Occipital lobe (tissue), 1 donor: ENCODE measurements at regions not wholly inside any gene's neighbourhood (a gene's known extent, or its start where the extent isn't known, plus 50 kb on each side); places are given as distances from the start of the nearest gene placed in this dataset.

ENCODE experiments used
- DNase-seq: peaks from one replicate; lab custom pipeline; 2025; lab: John Stamatoyannopoulos, UW

GRCh38 chr12:127383281-127383680 lies 883.7 kb upstream of the TMEM132C start:
- no peak for DNase-seq

- no peak for DNase-seq
Observed at GRCh38 chr12:127386723-127387122, 880.2 kb upstream of the TMEM132C start.

DNA sequence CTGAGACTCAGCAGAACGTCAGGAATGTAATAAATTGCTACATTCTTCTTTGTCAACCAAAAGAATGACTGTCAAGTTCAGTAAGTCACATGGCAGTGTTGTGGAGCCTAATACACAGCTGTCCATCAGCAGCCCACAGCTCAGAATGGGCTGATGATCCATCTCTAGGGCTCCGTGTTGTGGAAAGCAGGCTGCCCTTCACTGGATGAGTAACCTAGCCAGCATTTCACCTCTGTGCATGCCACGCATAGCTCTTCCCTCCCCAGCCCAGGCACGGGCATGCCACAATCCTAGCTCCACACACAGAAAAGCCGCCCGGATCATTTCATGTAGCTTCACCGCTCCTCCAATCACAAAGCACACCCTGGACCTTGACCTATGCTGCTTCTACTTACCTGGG lies 878.0 kb upstream of the TMEM132C start:
- DNase-seq = no peak

GRCh38 chr12:127389923-127390322 lies 877.0 kb upstream of the TMEM132C start:
- no peak for DNase-seq

GRCh38 chr12:127393465-127393864 lies 873.5 kb upstream of the TMEM132C start:
- no peak for DNase-seq

DNA sequence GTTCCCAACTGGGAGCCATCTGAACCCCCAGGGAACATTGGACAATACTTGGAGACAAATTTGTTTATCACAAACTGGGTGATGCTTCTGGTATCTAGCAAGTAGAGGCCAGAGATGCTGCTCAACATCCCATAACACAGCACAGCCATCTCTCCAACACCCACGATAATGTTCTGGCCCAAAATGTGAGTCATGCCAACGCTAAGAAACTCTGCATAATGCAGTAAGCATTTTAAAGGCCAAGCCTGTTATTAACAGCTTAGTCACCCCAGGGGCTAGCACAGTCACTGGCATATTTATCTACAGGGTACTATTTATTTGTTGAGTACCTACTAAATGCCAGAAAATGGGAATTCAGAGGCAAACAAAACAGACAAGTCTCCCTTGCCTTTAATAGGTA lies 873.1 kb upstream of the TMEM132C start:
- peak; percentile 18 for DNase-seq

DNA sequence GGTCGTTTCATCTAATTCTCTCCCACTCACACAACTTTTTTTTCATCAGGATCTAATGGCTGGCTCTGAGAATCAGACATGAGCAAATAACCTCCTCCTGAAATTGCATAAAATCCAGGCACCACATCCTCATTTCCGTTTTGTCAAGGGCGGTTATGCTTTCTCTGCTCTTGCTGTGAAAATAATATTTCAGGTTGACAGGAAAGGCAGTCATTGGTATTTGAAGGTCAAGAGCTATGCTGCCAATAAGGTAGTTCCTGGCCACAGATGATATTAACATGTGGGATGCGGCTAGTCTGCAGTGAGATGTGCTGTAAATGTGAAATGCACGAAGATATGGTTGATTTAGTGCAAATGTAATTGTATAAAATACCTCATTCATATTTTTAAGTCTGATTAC lies 870.2 kb upstream of the TMEM132C start:
- no peak for DNase-seq

GRCh38 chr12:127398016-127398710 lies 868.8 kb upstream of the TMEM132C start:
- no peak for DNase-seq

DNA sequence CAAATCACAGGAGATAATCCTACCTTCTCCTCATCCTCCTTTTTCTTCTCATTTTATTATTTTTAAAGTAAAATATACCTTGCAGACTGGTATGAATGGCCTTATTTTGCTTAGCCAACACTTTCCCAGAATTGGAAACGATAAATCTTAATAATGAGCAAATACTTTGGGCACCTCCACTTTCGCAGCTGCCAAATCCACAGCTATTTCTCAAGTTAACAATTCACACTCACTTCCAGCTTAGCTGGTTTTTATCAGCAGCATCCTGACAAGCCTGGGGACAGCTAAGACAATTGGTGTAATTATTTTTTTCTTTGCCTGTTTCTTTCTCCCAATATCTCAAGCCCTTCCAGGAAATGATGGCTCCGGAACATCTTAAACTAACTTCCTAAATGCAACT lies 867.5 kb upstream of the TMEM132C start:
- DNase-seq = no peak

- DNase-seq = no peak
Observed at GRCh38 chr12:127400221-127400620, 866.7 kb upstream of the TMEM132C start.

- DNase-seq = no peak
Observed at GRCh38 chr12:127401005-127401404, 866.0 kb upstream of the TMEM132C start.

DNA sequence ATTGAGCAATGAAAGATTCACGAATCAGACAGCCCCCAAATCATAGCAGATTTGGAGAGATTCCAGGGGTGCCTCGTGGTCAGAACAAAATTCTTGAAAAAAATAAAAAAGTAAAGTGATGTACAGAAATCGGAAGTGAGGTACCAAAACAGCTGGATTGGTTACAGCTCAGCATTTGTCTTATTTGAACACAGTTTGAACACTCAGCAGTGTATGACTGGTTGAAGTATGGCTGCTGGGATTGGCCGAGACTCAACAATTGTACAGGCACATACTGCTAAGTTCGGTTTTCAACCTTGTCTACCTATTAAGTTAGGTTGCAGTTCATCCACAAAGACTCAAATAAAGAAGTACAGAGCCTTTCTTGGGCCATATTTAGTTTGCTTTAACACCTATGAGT lies 865.4 kb upstream of the TMEM132C start:
- no peak for DNase-seq

DNA sequence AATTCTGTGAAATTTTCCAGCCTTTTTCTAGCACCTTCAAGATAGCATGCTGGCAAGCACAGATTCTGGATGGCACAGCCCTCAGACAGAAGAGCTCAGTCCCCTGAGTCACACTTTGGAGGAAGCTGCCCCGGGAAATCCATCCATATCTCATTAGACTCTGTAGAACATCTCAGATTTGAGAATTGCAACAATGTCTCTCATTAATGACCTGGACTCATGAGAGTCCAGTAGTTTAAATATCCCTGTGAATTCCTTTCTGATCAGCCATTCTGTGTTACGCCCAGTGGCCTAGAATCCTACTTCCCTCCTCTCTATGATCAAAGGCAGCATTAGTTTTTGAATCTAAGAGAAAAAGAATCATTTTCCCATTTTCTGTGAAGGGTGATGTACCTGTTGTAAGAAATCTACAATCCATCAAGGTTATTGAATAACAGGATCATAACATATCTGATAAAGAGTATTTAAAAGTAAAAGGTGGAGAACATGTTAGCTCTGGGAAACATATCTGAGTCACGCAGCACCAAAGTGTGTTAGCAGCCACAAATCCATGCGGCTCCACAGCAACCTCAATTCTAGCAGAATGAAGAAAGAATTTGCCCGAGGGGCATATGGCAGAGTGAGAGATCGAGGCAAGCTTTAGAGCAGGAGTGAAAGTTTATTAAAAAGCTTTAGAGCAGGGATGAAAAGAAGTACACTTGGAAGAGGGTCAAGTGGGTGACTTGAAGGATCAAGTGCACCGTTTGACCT lies 855.6 kb upstream of the TMEM132C start:
- no peak for DNase-seq

- no peak for DNase-seq
Observed at GRCh38 chr12:127411981-127412380, 855.0 kb upstream of the TMEM132C start.

DNA sequence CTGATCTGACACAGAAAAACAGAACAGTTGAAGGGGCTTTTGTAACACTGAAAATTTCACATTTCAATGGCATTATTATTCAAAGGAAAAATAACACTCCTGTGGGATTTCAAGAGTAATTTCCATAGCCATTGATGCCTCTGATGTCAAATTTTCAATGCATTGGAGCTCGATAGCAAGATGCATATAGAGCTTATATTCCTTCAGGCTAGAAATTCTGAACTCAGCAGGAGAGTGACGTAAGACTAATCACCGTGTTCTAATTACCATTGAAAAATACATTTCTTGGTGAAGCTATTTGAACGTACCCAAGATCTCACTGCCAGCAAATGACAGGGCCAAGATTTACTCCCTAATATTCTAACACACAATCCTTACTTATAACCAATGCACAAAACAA lies 854.1 kb upstream of the TMEM132C start:
- DNase-seq = no peak

DNA sequence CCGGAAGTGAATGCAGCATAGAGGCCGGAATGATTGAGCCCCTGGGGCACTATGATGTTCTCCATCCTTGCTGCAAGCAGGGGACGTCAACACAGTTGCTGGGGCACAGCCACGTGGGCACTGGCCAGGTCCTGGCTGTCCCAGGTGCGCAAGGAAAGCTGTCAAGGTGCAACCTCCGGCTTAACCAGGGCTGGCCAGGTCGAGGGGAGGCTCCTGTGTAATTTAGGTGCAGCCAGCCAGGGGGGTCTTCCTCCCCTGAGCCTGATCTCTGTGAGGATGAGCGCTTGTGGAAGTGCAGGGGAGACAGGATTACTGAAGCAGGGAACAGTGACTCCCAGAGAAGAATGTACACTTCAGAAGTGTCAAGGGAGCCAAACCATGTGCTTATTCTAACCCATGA lies 852.8 kb upstream of the TMEM132C start:
- DNase-seq = no peak

DNA sequence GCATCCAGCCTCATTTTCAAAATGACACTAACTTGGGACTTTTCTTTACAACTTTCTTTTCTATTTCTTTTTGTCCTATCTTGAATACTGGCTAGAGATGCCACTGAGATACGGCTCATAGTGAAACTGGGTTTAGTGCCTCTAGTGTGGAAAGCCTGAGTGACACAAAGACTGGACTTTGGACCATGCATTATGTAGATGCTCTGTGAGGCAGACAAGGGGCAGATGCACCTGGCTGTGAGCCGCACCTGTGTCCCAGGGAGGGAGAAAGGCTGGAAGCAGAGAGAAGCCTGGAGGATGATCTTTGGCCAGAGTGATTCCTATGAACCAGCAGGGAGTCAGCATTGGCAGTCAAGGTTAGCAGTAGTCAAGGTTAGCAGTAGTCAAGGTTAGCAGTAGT lies 852.3 kb upstream of the TMEM132C start:
- no peak for DNase-seq

- no peak for DNase-seq
Observed at GRCh38 chr12:127416796-127417195, 850.2 kb upstream of the TMEM132C start.

DNA sequence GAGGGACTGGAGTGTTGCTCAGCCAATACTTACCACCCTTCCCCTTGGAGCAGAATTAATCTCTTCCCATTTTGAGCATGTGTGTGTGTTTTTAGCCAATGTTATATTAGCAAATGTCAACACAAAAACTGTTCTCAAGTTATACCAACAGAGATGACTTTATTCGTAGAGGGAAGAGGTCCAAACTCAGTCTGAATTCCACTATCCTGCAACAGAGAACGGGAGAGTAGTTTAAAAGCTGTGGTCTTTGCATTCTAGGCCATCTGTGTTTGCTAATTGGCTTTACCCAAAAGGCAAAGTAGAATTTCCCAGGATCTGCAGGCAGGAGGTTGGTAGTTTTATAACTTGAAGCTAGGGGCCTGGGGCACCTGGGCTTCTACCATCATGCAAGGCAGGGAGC lies 847.9 kb upstream of the TMEM132C start:
- DNase-seq = no peak

GRCh38 chr12:127421614-127422013 lies 845.4 kb upstream of the TMEM132C start:
- no peak for DNase-seq

- DNase-seq = no peak
Observed at GRCh38 chr12:127422935-127423566, 843.9 kb upstream of the TMEM132C start.

DNA sequence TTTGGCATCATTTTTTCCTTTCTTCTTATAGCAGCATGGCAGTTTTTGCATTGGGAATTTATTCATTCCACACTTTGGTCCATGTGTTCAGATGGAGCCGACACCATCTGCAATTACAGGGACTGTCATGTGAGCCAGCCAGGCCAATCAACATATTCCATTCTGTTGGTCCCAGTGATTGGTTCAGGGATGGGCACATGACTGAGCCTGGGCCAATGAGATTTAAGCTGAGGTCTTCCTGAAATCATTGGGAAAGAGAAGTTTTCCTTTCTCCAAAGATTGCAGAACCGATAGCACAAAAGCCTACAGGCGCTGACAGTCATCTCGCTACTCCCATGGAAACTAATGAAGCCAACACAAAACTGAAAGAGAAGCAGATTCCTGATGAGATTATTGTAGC lies 841.5 kb upstream of the TMEM132C start:
- no peak for DNase-seq

GRCh38 chr12:127428420-127428819 lies 838.5 kb upstream of the TMEM132C start:
- no peak for DNase-seq
